ENCODE measurements at regions not wholly inside any gene's neighbourhood (a gene's known extent, or its start where the extent isn't known, plus 50 kb on each side); places are given as distances from the start of the nearest gene placed in this dataset.
"Not testable (repeated sequence)": the region's sequence is repeated elsewhere in the genome, so short reads cannot be mapped to it uniquely, and the experiment has no call there.

DNA sequence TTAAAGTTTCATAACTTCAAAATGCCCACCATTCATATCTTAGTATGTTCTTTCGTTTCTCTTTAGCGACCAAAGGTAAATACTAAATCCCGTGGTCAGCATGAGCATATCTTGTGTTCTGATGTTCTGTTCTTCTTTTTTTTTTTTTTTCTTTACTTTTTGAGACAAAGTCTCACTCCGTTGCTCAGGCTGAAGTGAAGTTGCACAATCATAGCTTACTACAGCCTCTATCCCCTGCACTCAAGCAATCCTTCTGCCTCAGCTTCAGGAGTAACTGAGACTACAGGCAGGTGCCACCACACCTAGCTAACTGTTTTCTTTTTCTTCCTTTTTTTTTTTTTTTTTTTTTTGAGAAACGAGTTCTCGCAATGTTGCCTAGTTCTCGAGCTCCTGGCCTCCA is 60.9 kb upstream of the ATP12A start:
- H3K9me3 ChIP-seq = no peaks in the 10 kb centered on the region
- no peaks in the 10 kb centered on the region for H3K27me3 ChIP-seq
- ATAC-seq = no peak
- intact Hi-C loops (cut with DNase I) = no loop called here
- DNase-seq = no peak
- WGBS, 2 donors = 65 to 73% methylated on average over 7 of the region's 7 CpGs
- no peaks in the 10 kb centered on the region for H3K36me3 ChIP-seq (replicated peaks in 1 of 2; ENCODE audit: insufficient read depth in 1 of 2, low read depth in 2 of 2)
- H3K4me1 ChIP-seq = no peaks in the 10 kb centered on the region
- TF ChIP-seq POLR2A (IDR thresholded peaks at IDR 0.05) = no peak
- TF ChIP-seq, protein P1, sequence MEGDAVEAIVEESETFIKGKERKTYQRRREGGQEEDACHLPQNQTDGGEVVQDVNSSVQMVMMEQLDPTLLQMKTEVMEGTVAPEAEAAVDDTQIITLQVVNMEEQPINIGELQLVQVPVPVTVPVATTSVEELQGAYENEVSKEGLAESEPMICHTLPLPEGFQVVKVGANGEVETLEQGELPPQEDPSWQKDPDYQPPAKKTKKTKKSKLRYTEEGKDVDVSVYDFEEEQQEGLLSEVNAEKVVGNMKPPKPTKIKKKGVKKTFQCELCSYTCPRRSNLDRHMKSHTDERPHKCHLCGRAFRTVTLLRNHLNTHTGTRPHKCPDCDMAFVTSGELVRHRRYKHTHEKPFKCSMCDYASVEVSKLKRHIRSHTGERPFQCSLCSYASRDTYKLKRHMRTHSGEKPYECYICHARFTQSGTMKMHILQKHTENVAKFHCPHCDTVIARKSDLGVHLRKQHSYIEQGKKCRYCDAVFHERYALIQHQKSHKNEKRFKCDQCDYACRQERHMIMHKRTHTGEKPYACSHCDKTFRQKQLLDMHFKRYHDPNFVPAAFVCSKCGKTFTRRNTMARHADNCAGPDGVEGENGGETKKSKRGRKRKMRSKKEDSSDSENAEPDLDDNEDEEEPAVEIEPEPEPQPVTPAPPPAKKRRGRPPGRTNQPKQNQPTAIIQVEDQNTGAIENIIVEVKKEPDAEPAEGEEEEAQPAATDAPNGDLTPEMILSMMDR (IDR thresholded peaks at IDR 0.05) = no peak
- H3K27ac ChIP-seq = no peak overlapping the region
- H3K4me3 ChIP-seq = no peak overlapping the region

DNA sequence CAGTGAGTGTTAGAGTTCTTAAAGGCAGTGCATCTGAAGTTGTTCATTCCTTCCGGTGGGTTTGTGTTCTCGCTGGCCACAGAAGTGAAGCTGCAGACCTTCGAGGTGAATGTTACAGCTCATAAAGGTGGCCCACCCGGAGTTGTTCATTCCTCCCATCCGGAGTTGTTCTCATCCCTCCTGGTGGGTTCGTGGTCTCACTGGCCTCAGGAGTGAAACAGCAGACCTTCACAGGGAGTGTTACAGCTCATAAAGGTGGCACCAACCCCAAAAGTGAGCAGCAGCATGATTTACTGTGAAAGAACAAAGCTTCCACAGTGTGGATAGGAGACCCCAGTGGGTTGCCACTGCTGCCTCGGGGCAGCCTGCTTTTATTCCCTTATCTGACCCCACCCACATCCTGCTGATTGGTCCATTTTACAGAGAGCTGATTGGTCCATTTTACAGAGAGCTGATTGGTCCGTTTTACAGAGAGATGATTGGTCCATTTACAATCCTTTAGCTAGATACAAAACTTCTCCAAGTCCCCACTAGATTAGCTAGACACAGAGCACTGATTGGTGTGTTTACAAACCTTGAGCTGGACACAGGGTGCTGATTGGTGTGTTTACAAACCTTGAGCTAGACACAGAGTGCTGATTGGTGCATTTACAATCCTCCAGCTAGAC is 57.6 kb upstream of the ATP12A start:
- H3K27me3 ChIP-seq; H3K27ac ChIP-seq; H3K4me1 ChIP-seq; H3K36me3 ChIP-seq (replicated peaks in 1 of 2; ENCODE audit: insufficient read depth in 1 of 2, low read depth in 2 of 2); H3K9me3 ChIP-seq; intact Hi-C loops (cut with DNase I); ATAC-seq; DNase-seq; H3K4me3 ChIP-seq: not testable (repeated sequence)
- 78 to 85% methylated on average over 8 of the region's 8 CpGs for WGBS, 2 donors

DNA sequence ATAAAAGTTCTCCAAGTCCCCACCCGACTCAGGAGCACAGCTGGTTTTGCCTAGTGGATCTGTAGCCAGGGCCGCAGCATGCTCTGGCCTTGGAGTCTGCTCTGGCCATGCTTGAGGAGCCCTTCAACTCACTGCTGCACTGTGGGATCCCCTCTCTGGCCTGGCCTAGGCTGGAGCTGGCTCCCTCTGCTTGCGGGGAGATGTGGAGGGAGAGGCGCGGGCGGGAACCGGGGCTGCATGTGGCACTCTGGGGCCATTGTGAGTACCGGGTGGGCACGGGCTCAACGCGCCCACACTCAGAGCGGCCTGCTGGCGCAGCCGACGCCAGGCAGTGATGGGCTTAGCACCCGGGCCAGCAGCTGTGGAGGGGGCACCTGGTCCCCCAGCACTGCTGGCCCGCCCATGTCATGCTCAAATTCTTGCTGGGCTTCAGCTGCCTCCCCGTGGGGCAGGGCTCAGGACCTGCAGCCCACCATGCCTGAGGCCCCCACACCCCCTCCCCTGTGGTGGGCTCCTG is 57.0 kb upstream of the ATP12A start:
- no peak overlapping the region for H3K27ac ChIP-seq
- intact Hi-C loops (cut with DNase I) = no loop called here
- WGBS, 2 donors = 90 to 95% methylated on average over 7 to 9 of the region's 18 CpGs
- no peak for TF ChIP-seq POLR2A (IDR thresholded peaks at IDR 0.05)
- TF ChIP-seq, protein P1 (IDR thresholded peaks at IDR 0.05) = no peak
- H3K4me3 ChIP-seq = no peak overlapping the region
- ATAC-seq = no peak
- no peaks in the 10 kb centered on the region for H3K9me3 ChIP-seq
- H3K27me3 ChIP-seq = no peaks in the 10 kb centered on the region
- H3K4me1 ChIP-seq = no peaks in the 10 kb centered on the region
- no peaks in the 10 kb centered on the region for H3K36me3 ChIP-seq (replicated peaks in 1 of 2; ENCODE audit: insufficient read depth in 1 of 2, low read depth in 2 of 2)
- no peak for DNase-seq

DNA sequence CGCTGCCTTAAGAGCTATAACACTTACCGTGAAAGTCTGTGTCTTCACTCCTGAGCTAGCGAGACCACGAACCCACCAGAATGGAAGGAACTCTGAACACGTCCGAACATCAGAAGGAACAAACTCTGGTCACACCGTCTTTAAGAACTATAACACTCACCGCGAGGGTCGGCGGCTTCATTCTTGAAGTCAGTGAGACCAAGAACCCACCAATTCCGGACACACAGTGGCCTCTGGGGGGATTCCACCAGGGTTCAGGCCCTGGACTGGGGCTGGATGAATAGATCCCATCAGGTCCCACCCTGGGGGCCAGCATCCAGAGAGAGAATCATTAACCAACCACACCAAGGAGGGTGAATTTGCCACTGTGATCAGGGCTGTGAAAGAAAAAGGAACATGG is 55.8 kb upstream of the ATP12A start:
- Histone ChIP-seq H3K4me1 (no peaks in the 10 kb centered on the region), H3K9me3 (no peaks in the 10 kb centered on the region), H3K27me3 (no peaks in the 10 kb centered on the region), H3K4me3 (no peak overlapping the region), H3K36me3 (replicated peaks in 1 of 2; ENCODE audit: insufficient read depth in 1 of 2, low read depth in 2 of 2) (no peaks in the 10 kb centered on the region), H3K27ac (no peak overlapping the region)
- intact Hi-C loops (cut with DNase I) = no loop called here
- ATAC-seq (no peak), DNase-seq (no peak)
- no peak for TF ChIP-seq POLR2A (IDR thresholded peaks at IDR 0.05)
- 83 to 85% methylated on average over 12 of the region's 12 CpGs for WGBS, 2 donors

DNA sequence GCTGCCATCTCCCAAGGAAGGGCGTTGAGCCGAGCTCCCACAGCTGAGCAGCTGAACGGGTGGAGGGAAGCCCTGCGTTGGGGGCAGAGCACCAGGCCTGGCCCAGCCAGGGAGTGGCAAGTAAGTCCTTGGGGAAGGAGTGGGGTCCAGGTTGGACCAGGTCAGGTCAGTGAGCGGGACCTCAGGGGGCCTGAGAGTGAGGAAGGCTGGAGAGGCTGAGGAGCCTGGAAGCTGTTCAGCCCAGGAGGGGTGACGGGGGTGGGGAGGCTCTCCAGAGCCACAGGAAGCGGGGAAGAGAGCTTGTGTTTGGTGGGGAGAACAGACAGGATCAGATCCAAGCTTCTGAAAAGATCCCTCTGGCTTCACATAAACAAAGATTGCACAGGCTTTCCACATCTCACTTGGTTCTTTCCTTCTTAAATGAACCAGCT is 55.4 kb upstream of the ATP12A start:
- 76 to 84% methylated on average over 7 of the region's 7 CpGs for WGBS, 2 donors
- H3K4me3 ChIP-seq = no peak overlapping the region
- H3K27me3 ChIP-seq = no peaks in the 10 kb centered on the region
- no peak overlapping the region for H3K27ac ChIP-seq
- intact Hi-C loops (cut with DNase I) = no loop called here
- H3K36me3 ChIP-seq (replicated peaks in 1 of 2; ENCODE audit: insufficient read depth in 1 of 2, low read depth in 2 of 2) = no peaks in the 10 kb centered on the region
- no peak for TF ChIP-seq POLR2A (IDR thresholded peaks at IDR 0.05)
- TF ChIP-seq, protein P1 (IDR thresholded peaks at IDR 0.05) = no peak
- no peak for ATAC-seq
- no peaks in the 10 kb centered on the region for H3K9me3 ChIP-seq
- DNase-seq = no peak
- no peaks in the 10 kb centered on the region for H3K4me1 ChIP-seq

GRCh38 chr13:24625331-24625731 is 54.9 kb upstream of the ATP12A start:
- H3K27ac ChIP-seq = no peak overlapping the region

More at GRCh38 chr13:24625331-24625731, 54.9 kb upstream of the ATP12A start:
- no peaks in the 10 kb centered on the region for H3K36me3 ChIP-seq (replicated peaks in 1 of 2; ENCODE audit: insufficient read depth in 1 of 2, low read depth in 2 of 2)
- H3K4me3 ChIP-seq = no peak overlapping the region
- no peak for DNase-seq
- 41 to 65% methylated on average over 3 of the region's 3 CpGs for WGBS, 2 donors
- TF ChIP-seq, protein P1 (IDR thresholded peaks at IDR 0.05) = no peak
- TF ChIP-seq POLR2A (IDR thresholded peaks at IDR 0.05) = no peak
- no peak for ATAC-seq
- H3K9me3 ChIP-seq = no peaks in the 10 kb centered on the region
- H3K27me3 ChIP-seq = no peaks in the 10 kb centered on the region
- intact Hi-C loops (cut with DNase I) = no loop called here
- H3K4me1 ChIP-seq = no peaks in the 10 kb centered on the region

All from body of pancreas (tissue), 4 donors.